ENCODE measurements at regions not wholly inside any gene's neighbourhood (a gene's known extent, or its start where the extent isn't known, plus 50 kb on each side); places are given as distances from the start of the nearest gene placed in this dataset.

DNA sequence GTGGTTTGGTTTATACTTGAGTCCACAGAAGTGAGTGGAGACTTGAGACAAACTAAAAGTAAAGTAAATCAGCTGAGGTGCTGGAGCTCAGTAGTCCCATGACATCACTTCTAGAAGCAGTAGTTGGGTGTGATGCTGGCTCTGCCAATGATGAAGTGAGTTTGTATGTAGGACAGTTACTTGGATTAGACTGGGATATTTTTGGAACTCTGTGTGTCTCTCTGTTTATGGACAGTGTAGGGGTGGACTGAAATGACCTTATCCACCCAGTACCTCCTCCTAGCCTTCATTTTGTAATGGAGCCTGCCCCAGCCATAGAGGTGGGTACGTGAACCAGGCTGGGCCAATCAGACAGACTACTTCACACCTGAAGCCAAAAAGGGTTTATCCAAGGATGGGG, 52.2 kb downstream of the POLR1D start:
- TF ChIP-seq, protein P1, sequence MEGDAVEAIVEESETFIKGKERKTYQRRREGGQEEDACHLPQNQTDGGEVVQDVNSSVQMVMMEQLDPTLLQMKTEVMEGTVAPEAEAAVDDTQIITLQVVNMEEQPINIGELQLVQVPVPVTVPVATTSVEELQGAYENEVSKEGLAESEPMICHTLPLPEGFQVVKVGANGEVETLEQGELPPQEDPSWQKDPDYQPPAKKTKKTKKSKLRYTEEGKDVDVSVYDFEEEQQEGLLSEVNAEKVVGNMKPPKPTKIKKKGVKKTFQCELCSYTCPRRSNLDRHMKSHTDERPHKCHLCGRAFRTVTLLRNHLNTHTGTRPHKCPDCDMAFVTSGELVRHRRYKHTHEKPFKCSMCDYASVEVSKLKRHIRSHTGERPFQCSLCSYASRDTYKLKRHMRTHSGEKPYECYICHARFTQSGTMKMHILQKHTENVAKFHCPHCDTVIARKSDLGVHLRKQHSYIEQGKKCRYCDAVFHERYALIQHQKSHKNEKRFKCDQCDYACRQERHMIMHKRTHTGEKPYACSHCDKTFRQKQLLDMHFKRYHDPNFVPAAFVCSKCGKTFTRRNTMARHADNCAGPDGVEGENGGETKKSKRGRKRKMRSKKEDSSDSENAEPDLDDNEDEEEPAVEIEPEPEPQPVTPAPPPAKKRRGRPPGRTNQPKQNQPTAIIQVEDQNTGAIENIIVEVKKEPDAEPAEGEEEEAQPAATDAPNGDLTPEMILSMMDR (IDR thresholded peaks at IDR 0.05 in 4 of 5, conservative IDR thresholded peaks at IDR 0.05 in 1 of 5), result no peak
- TF ChIP-seq POLR2A (IDR thresholded peaks at IDR 0.05), result no peak

Data from gastrocnemius medialis (tissue), 4 donors.